LNCAP (cell line): ENCODE measurements at regions not wholly inside any gene's neighbourhood (a gene's known extent, or its start where the extent isn't known, plus 50 kb on each side); places are given as distances from the start of the nearest gene placed in this dataset.

Source experiments
- TF ChIP-seq, protein P1 (sequence below): fragments of 450-650 bp; IDR thresholded peaks from 2 replicates; pipeline ENCODE4 v1.5.1; 2017; ENCODE audit warnings: mild to moderate bottlenecking

DNA sequence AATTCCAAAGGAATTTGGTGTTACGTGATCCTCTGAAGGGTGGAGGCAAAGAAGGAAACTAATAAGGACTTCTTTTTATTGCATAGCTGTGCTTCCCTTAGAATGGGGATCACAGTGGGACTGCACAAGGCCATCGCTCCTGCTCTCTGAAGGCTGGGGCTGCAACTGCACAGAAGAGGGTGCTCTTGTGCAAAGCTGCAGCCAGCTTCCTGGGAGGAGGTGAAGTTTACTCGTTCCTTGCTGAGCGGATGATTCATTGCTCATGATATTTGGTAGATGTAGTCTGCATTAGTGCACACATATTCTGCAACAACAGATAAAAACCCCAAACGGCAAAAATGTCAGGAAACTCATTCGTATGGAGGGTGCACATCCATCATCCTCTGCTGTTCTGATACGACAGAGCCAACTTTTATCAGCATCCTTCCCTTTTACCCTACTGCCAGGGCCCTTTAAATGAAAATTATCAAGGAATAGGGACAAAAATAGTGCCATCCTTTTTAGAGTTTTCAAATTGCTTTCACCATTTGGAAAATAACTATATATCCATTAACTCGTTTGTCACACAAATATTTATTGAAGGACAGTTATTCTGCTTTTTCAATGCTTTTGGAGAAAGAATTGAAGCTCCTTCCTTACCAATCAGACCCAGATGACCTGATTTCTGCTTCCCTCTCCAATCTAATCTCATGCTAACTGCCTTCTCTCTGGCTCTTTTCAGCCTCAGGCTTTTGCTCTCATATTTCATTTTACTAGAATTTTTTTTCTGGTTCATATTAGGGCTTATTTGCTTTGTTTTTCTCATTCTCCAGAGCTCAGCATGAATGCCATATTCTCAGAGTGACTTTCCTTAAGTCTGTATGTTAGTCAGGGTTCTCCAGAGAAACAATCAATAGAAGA lies 263.6 kb downstream of the DUSP10 start:
- TF ChIP-seq, protein P1, sequence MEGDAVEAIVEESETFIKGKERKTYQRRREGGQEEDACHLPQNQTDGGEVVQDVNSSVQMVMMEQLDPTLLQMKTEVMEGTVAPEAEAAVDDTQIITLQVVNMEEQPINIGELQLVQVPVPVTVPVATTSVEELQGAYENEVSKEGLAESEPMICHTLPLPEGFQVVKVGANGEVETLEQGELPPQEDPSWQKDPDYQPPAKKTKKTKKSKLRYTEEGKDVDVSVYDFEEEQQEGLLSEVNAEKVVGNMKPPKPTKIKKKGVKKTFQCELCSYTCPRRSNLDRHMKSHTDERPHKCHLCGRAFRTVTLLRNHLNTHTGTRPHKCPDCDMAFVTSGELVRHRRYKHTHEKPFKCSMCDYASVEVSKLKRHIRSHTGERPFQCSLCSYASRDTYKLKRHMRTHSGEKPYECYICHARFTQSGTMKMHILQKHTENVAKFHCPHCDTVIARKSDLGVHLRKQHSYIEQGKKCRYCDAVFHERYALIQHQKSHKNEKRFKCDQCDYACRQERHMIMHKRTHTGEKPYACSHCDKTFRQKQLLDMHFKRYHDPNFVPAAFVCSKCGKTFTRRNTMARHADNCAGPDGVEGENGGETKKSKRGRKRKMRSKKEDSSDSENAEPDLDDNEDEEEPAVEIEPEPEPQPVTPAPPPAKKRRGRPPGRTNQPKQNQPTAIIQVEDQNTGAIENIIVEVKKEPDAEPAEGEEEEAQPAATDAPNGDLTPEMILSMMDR, result peak; percentile 97

DNA sequence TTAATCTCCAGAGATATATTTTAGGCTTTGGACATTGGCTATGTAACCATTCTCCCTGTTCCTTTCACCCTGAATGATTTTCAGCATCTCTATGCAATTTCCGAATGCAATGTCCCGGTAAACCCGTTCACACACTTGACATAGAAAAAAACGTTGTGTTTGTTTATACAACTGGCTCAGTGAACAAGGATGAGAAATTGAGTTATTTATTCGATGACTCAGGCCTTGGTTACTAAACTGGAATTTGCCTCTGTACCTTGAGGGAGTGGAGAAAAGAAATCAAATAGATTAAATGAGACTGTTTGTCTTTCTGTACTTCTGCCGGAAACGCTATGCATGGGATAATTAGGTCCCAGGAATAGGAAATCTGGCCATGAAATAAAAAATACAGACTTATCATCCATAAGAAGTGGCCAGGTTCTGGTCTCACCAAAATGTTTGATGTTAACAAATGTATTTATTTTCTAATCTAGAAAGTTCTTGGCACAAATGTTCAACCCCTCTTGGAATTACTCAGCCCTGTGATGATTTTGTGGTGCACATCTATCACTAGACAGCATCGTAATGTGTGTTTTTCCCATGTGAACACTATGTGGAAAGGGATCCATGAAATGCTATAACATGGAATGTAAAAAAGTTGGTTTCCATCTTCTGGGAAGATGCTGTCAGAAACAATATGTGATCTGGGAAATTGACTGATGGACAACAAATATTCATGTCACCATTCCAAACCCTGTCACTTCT lies 253.9 kb downstream of the DUSP10 start:
- TF ChIP-seq, protein P1, result no peak

DNA sequence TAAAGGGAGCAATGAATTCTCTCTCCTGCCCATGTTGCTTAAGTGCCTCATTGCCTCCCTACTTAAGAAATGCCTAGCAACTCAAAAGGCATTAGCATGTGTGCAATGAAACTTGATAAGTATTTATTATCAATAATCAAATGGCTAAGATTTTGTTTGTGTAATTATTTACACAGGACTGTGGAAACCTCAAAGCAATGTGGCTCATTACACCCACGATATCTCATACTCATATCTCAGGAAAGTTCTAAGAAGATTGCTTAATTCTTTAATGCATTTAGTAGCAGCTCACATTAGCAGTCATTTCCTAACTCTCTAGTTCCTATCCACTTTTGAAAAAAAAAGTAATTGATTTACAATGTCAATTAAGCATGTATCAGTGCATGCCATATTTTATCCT lies 253.3 kb downstream of the DUSP10 start:
- TF ChIP-seq, protein P1, result no peak

DNA sequence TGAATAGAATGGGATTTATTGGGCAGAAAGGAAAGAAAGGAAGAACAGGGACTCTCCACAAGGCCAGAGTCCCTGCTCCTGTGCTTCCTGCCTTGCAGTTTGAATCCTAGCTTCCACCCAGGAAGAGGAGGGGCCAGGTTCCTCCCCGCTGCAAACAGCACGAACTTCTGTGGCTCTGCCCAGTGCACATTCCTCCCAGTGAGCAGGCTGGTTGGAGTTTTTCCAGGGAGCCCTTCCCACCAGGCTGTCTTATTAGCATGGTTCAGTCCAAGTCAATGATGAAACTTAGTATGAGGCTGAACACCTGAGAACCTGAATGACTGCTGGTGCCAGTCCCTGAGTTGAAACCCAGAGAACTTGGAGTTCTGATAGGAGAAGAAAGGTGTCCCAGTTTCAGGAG lies 247.2 kb downstream of the DUSP10 start:
- TF ChIP-seq, protein P1, result no peak

DNA sequence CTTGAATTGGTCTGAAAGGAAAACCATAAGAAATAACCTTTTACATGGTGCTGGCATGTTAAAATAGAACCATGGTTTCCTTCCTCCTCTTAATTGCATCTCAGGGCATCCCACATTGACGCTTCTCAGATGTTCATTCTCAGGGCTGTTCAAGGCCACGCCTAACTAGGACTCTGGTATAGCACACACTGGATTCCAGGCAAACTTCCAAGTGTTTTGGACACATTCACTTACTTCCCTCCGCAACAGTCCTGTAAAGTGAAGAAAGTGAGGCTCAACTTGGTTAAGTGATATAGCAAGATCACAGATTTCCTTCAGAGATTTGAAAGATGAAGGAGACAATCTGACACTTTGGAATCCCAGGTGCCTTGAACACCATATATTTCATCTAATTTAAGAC lies 244.8 kb downstream of the DUSP10 start:
- TF ChIP-seq, protein P1, result no peak

DNA sequence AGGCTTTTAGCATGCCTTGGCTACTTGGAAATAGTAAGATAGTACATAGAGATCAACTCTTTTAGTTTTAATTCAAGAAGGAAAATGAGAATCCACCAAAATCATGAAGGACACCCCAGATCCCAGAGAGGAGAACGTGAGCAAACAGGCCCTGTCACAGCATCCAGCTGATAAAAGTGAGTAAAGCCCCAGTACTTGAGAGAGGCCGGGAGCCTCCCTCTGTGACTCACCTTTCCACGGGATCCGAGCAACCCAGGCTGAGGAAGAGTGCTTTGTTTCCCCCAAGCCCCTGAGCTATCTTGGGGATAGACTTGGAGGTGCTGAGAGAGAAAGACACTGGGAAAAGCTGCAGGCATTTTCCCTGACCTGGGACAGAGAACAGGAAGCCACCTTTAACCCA lies 238.6 kb downstream of the DUSP10 start:
- TF ChIP-seq, protein P1, result no peak

DNA sequence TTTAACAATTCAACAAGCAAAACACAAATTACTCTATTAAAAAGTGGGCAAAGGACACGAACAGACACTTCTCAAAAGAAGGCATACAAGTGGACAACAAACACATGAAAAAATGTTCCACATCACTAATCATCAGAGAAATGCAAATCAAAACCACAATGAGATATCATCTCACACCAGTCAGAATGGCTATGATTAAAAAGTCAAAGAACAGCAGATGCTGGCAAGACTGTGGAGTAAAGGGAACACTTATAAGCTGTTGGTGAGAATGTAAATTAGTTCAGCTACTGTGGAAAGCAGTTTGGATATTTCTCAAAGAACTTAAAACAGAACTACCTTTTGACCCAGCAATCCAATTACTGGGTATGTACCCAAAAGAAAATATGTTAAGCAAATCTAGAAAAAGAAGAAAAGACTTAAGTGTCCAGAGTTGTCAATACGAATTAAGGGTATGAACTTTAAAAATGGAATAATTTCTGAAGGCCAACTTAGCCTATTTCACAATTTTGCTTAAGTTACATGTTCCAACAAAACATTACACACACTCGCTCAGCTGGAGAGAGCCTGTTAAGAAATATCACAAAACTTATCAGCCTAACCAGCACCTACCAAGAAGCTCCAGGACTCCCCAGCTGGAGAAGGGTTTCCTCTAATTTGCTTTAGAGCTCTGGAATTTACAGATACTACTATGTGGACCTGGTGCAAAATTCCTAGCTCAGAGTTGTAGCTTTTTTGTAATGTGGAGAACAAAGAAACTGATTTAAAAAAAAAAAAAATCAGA lies 232.1 kb downstream of the DUSP10 start:
- TF ChIP-seq, protein P1, result no peak
